ENCODE measurements at regions not wholly inside any gene's neighbourhood (a gene's known extent, or its start where the extent isn't known, plus 50 kb on each side); places are given as distances from the start of the nearest gene placed in this dataset.

- H3K27ac ChIP-seq (ENCODE audit: low read depth, low read length), result no peak overlapping the region
- WGBS, 3 donors, result 79 to 87% (median 85%) methylated on average over 3 of the region's 3 CpGs
Observed at GRCh38 chr2:16405551-16405950, 260.1 kb downstream of the CYRIA start.

- WGBS, 3 donors, result 70 to 92% (median 90%) methylated on average over 5 of the region's 5 CpGs
Observed at GRCh38 chr2:16404551-16405300, 260.9 kb downstream of the CYRIA start.

GRCh38 chr2:16404146-16404545 lies 261.5 kb downstream of the CYRIA start:
- WGBS, 3 donors, result 25 to 82% (median 69%) methylated on average over 3 of the region's 3 CpGs
- H3K27ac ChIP-seq (ENCODE audit: low read depth, low read length), result no peak overlapping the region

More at GRCh38 chr2:16404551-16405300, 260.9 kb downstream of the CYRIA start:
- H3K27ac ChIP-seq (ENCODE audit: low read depth, low read length), result no peak overlapping the region

- WGBS, 3 donors, result 73 to 84% (median 78%) methylated on average over 5 of the region's 5 CpGs
- H3K27ac ChIP-seq (ENCODE audit: low read depth, low read length), result no peak overlapping the region
Observed at GRCh38 chr2:16402891-16403290, 262.7 kb downstream of the CYRIA start.

- WGBS, 3 donors, result 73 to 87% (median 80%) methylated on average over 7 of the region's 7 CpGs
Observed at GRCh38 chr2:16401761-16402300, 263.8 kb downstream of the CYRIA start.

GRCh38 chr2:16400127-16400623 lies 265.5 kb downstream of the CYRIA start:
- no peak overlapping the region for H3K27ac ChIP-seq (ENCODE audit: low read depth, low read length)
- 14 to 39% (median 18%) methylated on average over 7 of the region's 7 CpGs for whole genome bisulfite sequencing, 3 donors

More at GRCh38 chr2:16401761-16402300, 263.8 kb downstream of the CYRIA start:
- H3K27ac ChIP-seq (ENCODE audit: low read depth, low read length), result no peak overlapping the region

GRCh38 chr2:16398486-16399043 lies 267.1 kb downstream of the CYRIA start:
- H3K27ac ChIP-seq (ENCODE audit: low read depth, low read length), result no peak overlapping the region
- WGBS, 3 donors, result 74 to 83% (median 80%) methylated on average over 2 of the region's 2 CpGs

GRCh38 chr2:16397681-16398475 lies 267.8 kb downstream of the CYRIA start:
- no peak overlapping the region for H3K27ac ChIP-seq (ENCODE audit: low read depth, low read length)
- WGBS, 3 donors, result 83 to 85% (median 84%) methylated on average over 6 of the region's 6 CpGs

- WGBS, 3 donors, result 86 to 92% (median 86%) methylated on average over 3 of the region's 3 CpGs
- H3K27ac ChIP-seq (ENCODE audit: low read depth, low read length), result no peak overlapping the region
Observed at GRCh38 chr2:16396986-16397385, 268.6 kb downstream of the CYRIA start.

GRCh38 chr2:16396171-16396570 lies 269.5 kb downstream of the CYRIA start:
- H3K27ac ChIP-seq (ENCODE audit: low read depth, low read length), result no peak overlapping the region
- 84 to 93% (median 89%) methylated on average over 10 of the region's 10 CpGs for WGBS, 3 donors

- WGBS, 3 donors, result 80 to 96% (median 85%) methylated on average over 1 of the region's 1 CpG
- H3K27ac ChIP-seq (ENCODE audit: low read depth, low read length), result no peak overlapping the region
Observed at GRCh38 chr2:16395601-16396000, 270.0 kb downstream of the CYRIA start.

- 54 to 64% (median 61%) methylated on average over 3 of the region's 3 CpGs for WGBS, 3 donors
- H3K27ac ChIP-seq (ENCODE audit: low read depth, low read length), result no peak overlapping the region
Observed at GRCh38 chr2:16394986-16395550, 270.6 kb downstream of the CYRIA start.

- 51 to 61% (median 59%) methylated on average over 15 of the region's 15 CpGs for WGBS, 3 donors
- no peak overlapping the region for H3K27ac ChIP-seq (ENCODE audit: low read depth, low read length)
Observed at GRCh38 chr2:16394072-16394985, 271.3 kb downstream of the CYRIA start.

GRCh38 chr2:16393500-16394071 lies 272.0 kb downstream of the CYRIA start:
- no peak overlapping the region for H3K27ac ChIP-seq (ENCODE audit: low read depth, low read length)
- 62 to 82% (median 77%) methylated on average over 8 of the region's 8 CpGs for WGBS, 3 donors

- 35 to 68% (median 60%) methylated on average over 13 to 14 of the region's 14 CpGs for WGBS, 3 donors
- no peak overlapping the region for H3K27ac ChIP-seq (ENCODE audit: low read depth, low read length)
Observed at GRCh38 chr2:16392647-16393499, 272.8 kb downstream of the CYRIA start.

GRCh38 chr2:16391986-16392385 lies 273.6 kb downstream of the CYRIA start:
- H3K27ac ChIP-seq (ENCODE audit: low read depth, low read length), result no peak overlapping the region
- WGBS, 3 donors, result 84 to 87% (median 84%) methylated on average over 5 of the region's 5 CpGs
